ENCODE measurements at regions not wholly inside any gene's neighbourhood (a gene's known extent, or its start where the extent isn't known, plus 50 kb on each side); places are given as distances from the start of the nearest gene placed in this dataset.

DNA sequence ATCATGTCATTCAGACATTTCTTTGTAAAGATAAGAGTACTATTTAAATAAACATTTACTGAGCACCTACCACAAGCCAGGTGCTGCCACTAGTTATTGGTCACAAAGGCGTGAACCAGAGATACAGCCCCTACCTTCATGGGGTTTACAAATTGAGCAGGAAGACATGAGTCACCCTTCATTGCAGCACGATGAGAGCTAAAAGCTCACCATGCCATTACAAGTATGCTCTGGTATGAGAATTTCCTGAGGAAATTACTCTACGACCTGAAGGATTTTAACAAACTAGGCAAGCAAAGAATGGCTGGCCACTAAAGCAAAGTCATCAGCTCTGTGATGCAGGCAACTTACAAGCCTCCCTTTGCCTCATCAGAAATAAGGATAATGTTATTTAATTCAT, 346.8 kb downstream of the BRINP2 start:
- DNase-seq (ENCODE audit: extremely low spot score, insufficient read length, low read depth) (no peak), FAIRE-seq (no peak)

DNA sequence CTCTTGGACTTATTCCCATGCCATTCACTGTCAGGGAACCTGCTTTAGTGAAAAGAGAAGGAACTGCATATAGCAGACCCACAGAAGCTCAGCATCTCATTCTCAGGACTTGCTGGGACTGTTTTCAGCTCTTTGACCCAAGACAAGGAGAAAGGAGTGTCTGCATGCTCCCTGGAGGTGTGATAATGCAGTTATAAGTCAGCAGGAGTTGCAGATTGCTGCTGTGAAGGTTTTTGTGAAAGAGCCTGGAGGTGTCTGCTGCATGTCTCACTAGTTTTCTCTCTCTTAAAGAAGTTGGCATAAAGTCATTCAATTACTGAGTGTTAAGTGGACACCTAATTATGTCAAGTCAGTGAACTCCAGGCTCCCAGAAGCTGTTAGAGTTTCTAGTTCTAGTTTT, 343.4 kb downstream of the BRINP2 start:
- FAIRE-seq = no peak
- no peak for DNase-seq (ENCODE audit: extremely low spot score, insufficient read length, low read depth)

DNA sequence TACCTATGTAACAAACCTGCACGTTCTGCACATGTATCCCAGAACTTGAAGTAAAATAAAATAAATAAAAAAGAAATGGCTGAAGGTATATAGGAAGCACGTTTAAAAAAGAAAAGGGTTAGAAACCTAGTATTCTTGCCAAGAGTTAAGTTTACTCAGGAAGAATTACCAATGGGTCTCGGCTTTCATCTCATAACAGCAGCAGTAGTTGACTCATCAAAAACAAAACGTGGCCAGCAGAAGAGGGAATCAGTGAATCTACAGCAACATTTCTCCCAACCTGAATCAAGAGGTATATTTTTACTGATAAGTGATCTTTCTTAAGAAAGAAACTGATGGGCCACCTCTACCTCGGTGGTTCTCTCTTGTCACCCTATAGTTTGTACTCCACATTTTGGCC, 340.3 kb downstream of the BRINP2 start:
- FAIRE-seq (no peak), DNase-seq (ENCODE audit: extremely low spot score, insufficient read length, low read depth) (no peak)

DNA sequence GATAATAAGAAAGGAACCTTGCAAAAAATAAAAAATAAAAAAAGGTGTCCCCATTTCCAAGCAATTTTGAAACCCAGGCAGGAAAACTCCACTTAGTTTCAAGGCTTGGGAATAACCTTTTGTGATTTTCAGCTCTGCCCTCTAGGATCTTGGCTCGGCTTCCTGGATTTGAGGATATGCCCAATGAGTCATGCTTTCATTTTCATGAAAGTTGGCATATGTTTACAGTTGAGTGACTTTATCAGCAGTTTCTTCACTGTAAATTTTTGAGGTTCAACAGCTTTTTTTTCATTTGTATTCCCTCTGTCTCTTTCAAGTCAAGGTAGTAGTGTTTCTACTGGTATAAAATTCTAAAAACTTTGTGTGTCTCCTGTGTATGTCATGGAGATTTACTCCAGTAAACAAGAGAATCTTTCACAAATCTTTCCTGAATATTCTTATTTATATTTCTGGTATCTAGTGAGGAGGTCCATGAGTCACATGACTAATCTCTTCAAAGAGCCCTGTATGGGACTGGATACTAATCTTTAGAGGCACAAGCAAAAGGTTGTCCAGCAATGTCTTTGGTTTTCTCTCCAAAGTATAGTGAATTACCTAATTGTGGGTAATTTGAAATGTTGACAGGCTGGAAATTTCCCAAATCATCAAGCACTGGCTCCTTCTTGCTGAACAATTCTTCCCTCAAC, 335.3 kb downstream of the BRINP2 start:
- FAIRE-seq (no peak), DNase-seq (ENCODE audit: extremely low spot score, insufficient read length, low read depth) (no peak)

DNA sequence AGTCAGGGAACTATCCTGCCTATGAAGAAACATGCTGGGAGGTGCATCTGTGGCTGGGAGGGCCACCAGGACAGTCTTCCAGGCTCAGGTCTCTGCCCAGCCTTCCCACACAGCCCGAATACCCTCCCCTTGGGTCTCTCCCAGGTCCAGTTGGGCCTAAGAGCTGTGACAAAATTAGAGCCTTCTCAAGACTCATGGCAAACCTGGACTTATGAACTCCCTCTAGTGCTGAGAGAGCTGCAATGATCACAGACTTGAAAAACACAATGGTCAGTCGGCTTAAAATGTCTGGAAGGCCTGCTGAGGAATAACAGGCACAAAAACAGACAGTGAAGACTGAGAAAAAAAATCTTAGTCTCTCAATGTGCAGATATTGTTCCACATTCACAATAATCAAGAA, 325.1 kb downstream of the BRINP2 start:
- no peak for FAIRE-seq
- DNase-seq (ENCODE audit: extremely low spot score, insufficient read length, low read depth) = no peak

DNA sequence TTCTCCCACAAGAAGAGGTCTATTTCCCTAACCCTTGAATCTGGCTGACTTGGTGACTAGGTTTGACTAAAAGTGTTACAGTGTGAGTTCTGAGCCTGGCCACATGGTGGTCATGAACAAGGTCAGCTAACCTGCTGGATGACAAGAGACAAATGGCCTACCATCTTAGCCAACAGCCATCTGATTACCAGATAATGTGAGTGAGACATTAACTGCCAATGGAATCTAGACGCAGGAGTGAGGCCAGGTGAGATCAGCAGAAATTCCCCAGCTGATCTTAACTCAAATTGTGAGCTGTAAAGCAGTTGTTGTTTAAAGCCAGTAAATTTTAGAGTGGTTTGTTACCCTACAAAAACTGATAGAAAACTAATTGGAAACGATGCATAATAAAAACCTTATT, 320.0 kb downstream of the BRINP2 start:
- FAIRE-seq = no peak
- DNase-seq (ENCODE audit: extremely low spot score, insufficient read length, low read depth) = no peak

DNA sequence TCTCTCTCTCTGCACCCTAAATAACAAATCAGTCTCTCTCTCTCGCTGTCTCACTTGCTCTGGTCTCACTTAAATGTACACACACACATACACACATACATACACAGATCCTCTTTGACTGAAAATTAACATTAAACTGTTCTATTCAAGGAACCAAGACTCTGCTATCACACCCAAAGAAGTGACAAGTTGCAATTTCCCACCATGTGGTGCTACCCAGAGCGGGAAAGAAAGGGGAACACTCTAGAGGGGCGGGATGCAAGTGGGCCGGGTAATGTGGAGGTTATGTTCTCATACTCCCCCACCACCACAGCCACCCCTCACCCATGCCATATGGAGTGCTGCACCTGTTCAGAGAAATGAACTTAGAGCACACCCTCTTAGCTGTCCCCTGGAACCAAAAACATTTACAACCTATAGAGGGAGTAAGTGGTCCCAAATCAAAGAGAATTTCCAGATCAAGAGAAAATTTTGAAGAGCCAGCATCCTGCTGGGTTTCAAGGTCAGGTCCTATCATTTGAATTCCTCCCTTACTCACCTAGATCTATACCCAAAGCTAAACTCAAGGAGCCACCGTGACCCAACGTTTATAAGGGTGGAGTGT, 319.4 kb downstream of the BRINP2 start:
- DNase-seq (ENCODE audit: extremely low spot score, insufficient read length, low read depth) = no peak
- no peak for FAIRE-seq

DNA sequence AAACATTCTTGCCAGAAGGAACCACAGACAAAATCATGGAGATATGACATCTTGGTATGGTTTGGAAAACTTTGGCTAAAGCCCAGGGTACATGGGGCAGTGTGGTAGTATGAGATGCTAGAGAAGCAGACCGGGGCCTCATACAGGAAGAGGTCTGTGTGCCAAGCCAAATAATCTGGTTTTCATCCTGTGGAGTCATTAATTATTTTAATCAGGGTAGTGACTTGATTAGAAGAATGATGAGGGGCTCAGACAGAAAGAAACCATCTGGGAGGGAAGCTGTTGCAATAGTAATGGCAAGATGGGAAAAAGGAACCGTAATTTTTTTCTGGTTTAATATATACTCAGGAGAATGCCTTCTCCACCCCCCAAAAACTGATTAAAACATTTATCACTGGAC, 318.0 kb downstream of the BRINP2 start:
- FAIRE-seq = no peak
- DNase-seq (ENCODE audit: extremely low spot score, insufficient read length, low read depth) = no peak

DNA sequence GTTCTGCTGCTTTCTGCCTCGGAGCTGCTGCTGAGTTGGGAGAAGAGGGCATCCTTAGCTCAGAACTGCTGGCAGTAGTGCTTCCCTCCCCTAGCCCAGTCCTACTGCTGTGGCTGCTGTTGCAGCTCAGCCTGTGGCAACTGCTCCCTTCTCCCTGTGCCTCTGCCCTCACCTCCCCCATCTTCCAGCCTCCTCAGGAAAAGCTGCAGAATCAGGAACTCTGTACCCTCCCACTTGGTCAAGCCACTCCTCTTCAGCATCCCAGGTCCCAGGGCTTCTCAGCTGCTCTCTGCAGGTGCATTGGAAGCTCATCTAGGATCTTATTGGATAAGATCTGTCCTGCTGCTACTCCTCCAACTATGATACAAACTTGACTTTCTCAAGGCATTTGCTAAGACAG, 316.7 kb downstream of the BRINP2 start:
- FAIRE-seq (no peak), DNase-seq (ENCODE audit: extremely low spot score, insufficient read length, low read depth) (no peak)

DNA sequence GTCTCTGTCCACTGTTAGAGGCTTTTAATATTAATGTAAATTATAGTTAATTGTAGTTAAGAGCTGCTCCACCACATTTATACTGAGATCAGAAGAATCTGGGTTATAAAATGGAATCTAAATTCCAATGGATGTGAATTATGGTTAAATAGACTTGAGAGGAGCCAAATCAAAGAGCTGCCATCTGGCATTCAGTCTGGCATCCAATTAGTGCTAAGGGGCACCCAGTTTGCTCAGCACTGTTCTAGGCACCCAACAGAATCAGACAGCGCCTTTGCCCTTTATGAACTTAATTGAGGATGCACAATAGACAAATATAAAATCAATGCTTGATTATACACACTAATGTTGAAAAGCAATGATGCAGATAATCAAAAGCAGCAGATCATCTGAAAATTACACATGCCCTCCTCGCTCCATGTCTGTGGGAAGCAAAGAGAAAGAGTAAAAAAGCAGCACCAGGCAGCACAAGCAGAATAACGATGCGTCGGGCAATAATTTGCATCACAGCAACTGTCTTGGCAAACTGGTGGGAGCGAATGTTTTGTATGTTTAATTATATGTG, 310.1 kb downstream of the BRINP2 start:
- DNase-seq (ENCODE audit: extremely low spot score, insufficient read length, low read depth) (no peak), FAIRE-seq (no peak)

DNA sequence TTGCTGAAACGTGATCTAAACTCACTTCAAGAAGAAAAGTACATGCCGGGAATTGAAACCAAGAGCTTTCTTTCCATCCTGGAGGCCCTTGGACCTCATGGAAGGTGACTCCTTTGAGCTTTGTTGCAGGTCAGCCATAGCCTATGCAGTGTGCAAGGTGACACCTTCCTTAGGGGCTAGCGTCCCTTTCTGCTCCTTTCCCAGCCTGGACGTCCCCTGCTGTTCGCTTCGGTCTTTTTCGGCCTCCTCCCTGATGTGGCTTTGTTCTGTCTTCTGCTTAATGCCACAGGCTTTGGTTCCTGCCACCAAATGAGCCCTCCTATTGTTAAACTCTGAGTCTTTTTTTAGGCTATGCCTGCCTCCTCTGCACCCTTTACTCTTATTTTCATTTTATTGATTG, 308.8 kb downstream of the BRINP2 start:
- FAIRE-seq (no peak), DNase-seq (ENCODE audit: extremely low spot score, insufficient read length, low read depth) (no peak)

DNA sequence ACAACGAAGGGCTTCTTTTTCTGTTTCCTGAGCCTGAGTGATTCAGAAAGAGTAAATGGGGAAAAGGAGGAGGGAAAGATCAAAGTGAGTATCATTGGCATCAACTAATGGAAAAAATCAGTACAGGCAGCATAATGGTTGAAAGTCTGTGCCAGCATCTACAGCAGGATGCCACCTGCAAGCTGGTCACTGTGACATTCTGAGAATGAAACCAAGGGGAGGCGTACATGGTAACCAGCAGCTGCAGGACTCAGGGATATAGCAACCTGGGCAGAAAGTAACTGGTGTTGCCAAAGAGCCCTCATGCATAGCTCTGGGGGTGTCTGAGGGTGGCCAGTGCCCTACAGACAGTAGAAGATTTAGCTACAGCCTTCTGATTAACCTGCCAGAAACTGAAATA, 305.9 kb downstream of the BRINP2 start:
- DNase-seq (ENCODE audit: extremely low spot score, insufficient read length, low read depth) (no peak), FAIRE-seq (no peak)

DNA sequence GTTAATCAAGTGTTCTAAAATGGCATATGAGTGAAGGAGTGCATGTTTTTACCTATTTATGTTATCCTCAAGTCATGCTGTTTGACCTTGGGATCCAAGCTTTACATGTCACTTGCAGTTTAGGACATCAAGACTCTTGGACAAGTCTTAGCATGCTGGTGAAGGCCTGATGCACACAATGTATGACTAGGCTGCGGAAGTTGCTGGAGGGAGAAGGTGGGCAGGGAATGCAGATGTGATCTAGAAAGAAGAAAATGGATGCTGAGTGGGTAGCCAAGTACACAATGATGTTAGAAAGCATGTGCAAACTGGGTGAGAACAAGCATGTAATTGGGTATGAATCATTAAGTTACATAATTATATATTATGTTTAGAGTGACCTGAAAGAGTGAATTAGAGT, 301.8 kb downstream of the BRINP2 start:
- no peak for FAIRE-seq
- DNase-seq (ENCODE audit: extremely low spot score, insufficient read length, low read depth) = no peak

DNA sequence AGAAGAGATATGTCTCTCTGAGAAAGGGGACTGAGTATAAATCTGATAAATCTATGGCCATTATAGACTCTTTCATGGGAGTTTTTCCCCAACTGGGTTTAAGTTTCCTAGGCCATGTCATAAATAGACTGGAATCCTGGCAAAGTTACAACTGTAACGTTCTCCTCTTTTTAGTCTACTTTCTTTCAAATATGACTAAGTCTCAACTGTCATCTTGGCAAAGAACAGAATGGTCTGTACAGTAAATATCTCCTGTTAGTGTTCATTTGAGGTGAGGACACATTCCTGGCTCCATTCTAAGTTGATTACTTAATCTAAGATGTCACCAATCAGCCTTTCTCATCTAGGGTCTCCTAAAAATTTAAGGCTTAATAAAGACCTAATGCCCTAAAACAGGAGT, 300.5 kb downstream of the BRINP2 start:
- DNase-seq (ENCODE audit: extremely low spot score, insufficient read length, low read depth) (no peak), FAIRE-seq (no peak)

DNA sequence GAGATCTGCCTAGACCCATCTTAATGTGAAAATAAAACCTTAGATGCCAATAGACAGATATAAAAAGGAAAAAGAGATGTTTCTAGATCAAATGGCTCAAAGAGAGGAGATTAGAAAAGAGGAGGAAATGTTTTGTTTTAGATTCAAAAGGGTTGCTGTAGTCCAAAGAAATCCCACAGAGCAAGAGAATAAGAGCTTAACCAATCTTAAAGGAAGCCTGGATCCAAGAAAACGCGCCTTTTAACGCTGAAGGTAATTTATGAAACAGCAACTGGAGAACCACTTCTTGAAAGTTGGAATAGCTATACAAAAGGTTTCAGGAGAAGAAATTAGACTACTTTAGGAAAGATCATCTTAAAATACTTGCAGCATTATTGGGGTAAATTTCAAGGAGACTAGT, 298.8 kb downstream of the BRINP2 start:
- DNase-seq (ENCODE audit: extremely low spot score, insufficient read length, low read depth) = no peak
- FAIRE-seq = no peak

DNA sequence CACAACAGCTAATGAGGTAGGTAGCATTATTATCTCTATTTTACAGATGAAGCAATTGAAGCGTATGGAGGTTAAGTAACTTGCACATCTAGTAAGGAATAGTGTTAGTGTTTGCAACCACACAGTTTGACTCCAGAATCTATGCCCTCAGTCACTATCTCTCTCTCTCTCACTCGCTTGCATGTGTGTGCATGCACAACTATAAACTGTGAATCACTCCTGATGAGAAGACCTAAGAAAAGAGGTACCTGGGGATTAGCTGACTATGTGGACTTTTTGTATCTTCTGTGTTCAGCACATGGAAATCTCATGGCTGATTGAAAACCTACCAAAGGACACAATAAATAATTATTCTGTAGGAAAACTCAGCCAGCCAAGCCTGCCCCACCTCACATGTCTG, 295.5 kb downstream of the BRINP2 start:
- FAIRE-seq = no peak
- DNase-seq (ENCODE audit: extremely low spot score, insufficient read length, low read depth) = no peak

DNA sequence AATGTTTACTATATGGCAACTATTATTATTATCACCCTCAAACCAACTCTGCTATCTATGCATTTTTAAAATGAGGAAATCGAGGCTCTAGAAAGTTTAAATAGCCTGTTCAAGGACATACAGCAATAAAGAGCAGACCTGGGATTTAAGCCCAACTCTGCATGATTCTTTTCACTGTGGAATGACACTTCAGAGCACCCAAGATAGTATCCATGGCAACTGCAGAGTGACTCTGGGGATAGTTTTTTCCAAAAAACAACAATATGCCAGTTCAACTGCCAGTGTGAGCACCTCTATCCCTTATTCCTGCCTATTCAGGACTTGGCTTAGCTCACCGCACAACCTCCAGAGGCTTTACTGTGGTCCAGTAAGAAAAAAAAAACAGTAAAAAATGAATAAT, 293.9 kb downstream of the BRINP2 start:
- no peak for DNase-seq (ENCODE audit: extremely low spot score, insufficient read length, low read depth)
- no peak for FAIRE-seq

DNA sequence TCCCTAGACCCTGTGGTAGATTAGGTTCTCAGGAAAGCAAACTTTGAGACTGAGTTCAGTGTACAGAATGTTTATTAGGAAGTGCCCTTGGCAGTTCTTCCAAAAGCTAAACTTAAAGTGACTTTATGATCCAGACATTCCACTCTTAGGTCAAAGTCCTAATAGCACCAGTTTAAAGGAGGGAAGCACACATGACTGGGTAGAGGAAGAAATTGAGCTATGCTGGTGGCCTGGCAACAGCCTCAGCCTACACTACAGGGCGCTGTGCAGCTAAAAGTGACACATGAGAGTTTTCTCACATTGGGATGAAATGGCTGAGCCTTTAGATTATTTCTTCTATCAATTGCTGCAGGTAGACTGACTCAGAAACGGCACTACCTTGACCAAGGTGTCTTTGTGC, 280.4 kb downstream of the BRINP2 start:
- FAIRE-seq (no peak), DNase-seq (ENCODE audit: extremely low spot score, insufficient read length, low read depth) (no peak)

DNA sequence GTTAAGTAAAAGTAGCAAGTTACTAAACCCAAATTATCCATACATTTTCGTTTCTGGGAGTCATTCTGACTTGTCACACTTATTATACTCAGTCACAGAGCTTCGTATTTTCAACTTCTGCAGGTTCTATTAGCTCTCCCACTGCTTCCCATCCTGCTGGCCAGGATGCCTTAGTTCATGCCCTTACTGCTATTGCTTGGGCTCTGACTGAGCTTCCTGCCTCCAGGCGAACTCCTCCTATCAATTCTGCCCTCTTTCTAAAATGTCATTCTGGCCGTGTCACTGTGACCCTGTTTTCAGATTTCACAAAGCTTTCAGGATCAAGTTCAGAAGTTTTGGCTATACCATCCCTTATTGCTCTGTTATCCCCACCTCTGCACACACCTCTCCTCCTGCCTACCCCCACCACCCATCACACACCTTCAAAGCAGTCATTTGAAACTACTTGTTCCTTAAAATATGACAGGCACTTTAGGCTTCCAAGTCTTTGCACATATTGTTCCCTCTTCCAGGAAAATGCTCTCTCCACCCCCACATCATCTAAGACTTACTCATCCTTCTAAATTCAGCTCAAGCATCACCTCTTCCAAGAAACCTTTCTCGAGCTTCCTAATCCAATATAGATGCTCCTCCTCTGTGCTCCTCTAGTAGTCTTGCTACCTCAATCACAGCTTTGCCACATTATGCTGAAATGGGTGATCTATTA, 278.0 kb downstream of the BRINP2 start:
- FAIRE-seq (no peak), DNase-seq (ENCODE audit: extremely low spot score, insufficient read length, low read depth) (no peak)

DNA sequence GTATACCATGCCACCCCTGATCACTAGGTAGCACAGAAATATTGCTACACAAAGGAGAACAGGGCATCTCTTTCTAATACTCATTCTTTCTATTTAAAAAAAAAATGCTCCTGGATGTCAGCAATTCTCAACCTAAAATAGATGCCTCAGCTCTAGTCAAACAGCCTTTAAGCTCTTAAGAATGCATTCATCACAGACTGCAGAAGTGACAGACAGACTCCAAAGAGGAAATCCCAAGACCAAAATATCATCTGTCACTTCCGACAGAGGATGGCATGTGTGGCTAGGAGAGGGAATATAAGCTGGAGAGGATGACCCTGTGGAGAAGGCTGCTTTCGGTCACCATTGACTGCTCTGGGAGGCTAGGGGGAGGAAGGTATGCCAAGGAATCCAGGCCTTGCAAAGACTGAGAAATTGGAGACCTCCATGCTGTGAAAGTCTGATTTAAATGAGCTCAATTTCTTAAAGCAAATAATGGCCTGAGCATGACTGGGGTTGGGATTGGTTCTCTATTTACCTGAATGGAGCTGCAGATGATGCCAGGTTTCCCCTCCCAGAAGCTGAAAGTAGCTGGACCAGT, 277.4 kb downstream of the BRINP2 start:
- FAIRE-seq = no peak
- no peak for DNase-seq (ENCODE audit: extremely low spot score, insufficient read length, low read depth)
